ENCODE measurements at regions not wholly inside any gene's neighbourhood (a gene's known extent, or its start where the extent isn't known, plus 50 kb on each side); places are given as distances from the start of the nearest gene placed in this dataset.

DNA sequence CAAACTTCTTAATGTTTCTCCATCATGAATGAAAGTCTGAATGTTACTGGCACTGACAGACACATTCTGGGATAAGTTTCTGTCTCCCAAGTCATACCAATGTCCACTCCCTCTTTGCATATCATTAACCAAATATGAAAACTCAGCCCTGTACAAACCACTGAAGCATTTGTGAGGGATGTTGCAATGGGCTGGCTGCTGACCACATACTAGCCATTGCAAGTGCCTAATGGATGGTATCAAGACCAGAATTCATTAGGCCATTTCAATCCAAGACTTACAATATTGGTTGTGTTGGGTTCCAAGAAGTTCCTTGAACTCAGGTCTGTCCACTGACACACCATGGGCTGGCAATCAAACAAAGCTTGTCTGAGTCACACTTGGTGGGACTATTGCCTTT lies 73.8 kb downstream of the CBLN2 start:
- DNase-seq = no peak

DNA sequence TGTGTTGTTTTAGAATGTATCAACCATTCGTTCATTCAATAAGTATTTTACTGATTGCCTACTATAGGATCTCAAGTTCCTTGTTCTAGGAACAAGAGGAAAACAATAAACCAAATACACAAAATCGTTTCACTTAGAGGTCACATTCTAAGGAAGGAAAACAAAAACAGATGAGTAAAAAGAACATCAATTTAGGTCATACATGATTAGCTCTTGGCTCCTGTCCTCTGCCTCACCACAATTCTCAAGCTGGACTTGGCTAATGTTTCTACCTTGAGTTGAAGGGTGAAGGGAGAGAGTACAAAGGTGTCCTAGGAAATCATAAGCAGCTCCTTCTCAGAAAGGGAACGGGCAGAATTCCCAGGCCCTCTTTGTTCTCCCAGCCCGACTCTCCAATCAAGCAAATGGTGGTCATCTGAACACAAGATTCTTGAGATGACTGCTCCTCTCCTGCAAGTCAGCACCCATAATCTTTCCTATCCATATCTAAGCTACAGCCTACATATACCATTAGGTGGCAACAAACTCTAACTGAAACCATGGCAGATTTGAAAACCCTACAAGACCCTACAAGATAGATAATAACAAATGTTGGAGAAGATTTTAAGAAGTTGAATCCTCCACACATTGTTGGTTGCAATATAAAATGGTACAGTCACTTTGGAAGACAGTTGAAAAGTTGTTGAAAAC lies 76.0 kb downstream of the CBLN2 start:
- no peak for DNase-seq

DNA sequence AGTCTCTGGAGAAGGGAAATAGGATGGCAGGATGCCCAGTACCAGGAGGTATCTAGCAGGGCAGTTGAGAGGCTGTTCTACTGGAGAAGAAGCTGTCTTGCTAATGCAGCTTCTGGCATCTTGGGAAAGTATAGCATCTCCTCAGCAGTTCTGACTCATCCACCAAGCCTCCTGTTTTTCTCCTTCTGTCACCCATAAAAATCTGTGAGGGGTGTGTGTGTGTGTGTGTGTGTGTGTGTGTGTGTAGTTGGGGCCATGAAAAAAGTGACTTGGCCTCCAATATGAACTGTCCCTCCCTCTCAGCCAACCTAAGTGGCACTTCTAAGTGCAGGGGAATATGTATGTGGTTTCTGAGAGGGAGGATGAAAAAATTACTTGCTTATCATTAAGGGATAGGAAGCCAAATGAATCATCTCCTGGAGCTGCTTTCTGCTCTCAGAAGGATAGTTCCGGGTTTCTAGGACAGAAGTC lies 83.9 kb downstream of the CBLN2 start:
- DNase-seq = no peak

DNA sequence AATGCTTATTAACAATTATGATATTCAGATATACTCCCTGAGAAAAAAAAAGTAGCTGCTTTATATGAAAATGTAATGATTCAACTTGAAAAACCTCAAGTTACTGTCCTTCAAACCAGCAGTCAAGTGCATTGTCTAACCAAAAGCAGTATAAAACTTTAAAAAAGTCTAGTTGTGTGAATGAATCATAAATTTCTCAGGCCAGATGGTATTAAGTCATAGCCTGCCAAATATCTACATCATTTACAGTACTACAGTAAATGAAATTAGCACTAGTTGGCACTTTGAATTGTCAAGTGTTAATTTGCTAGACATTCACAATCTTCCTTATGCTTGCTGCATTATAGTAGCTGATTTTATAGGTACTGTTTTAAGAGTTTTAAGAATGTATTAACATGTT lies 85.9 kb downstream of the CBLN2 start:
- no peak for DNase-seq

DNA sequence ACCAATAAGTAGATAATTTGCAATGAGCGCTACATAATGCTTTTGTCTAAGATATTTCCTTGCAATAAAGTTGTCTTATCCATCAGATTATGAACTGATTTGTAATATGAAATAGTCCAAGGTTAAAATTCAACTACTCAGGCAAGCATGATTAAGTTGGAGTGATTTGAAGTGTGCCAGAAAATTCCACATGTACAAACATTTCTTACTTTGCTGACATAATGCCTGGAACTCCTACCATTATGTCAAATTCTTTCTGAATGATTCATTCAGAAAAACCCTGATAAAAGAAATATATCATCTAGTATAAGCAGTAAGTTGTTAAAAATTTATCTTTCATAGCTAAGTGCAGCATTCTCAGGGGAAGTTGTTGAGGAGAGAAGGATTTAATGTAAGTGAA lies 87.3 kb downstream of the CBLN2 start:
- no peak for DNase-seq

DNA sequence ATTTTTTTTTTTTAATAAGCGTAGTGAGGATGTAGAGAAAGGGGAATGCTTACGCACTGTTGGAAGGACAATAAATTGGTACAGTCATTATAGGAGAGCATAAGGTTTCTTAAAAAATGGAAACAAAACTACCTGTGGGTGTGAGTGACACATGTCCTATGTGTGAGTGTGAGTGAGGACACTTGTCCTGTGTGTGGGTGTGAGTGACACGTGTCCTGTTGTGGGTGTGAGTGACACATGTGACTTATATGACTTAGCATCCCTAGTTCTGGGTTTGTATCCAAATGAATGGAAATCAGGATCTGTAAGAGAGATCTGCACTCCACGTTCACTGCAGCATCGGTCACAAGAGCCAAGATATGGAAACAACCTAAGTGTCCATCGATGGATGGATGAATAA lies 91.8 kb downstream of the CBLN2 start:
- no peak for DNase-seq

DNA sequence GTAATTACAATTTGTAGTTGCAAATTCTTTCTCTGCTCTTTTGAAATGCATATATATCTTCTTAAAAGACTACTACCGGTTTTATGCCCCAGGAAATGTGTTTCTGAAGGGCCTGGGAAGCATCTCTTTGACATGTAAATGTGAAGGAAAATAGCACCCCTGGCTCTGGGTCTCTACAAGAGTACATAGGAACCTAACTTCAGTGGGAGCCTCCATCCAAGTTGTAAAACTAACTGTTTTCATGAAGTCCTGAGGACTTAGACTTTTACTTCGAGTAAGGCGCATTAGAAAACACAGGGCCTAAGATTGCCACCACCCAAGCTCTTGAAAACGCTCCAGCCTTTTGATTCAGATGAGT lies 99.4 kb downstream of the CBLN2 start:
- no peak for DNase-seq

DNA sequence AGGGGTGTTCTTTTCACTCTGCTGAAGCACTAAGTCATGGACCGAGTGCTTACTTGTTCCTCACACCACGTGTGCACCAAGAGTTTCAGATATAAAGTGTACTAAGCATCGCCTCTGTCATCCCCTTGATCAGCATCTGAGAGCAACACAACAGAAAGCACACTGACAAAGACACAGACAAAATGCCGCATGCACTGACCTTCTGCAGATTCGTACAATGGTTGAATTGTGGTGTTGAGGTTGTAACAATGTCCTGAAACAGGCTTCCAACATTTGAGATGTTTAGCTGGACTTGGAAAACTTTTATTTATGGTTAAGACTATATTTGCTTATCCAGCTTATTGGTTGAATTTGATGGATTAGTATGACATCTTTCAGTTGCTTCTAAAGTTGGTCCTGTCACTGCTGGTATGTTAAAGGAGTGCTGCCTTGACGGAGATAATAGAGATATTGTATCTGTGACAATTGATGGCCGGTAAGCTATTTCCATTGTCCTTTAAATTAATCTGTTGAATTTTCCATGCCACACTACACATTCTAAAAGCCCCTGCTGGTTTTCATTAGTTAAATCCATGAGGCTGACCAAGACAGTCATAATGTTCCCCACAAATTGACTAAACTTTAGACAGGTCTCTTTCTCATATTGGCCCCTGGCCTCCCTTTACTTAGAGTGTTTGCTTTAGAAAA lies 99.9 kb downstream of the CBLN2 start:
- no peak for DNase-seq

DNA sequence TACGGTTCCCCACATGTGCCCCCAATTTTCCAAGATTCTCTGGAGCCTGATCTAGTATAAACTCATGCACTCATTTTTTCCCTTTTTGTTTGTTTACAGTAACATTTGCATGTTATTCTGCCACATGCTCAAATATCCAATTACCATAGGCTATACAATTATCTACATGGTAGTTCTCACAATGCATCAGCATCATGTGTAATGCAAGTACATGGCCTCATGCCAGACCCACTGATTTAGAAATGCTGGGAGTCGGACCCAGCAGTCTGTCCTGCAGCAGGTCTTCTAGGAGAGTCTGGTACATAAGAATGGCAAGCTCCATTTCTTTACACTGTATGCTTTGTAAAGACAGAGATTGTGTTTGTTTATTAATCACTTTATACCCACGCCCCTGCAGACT lies 107.7 kb downstream of the CBLN2 start:
- no peak for DNase-seq

DNA sequence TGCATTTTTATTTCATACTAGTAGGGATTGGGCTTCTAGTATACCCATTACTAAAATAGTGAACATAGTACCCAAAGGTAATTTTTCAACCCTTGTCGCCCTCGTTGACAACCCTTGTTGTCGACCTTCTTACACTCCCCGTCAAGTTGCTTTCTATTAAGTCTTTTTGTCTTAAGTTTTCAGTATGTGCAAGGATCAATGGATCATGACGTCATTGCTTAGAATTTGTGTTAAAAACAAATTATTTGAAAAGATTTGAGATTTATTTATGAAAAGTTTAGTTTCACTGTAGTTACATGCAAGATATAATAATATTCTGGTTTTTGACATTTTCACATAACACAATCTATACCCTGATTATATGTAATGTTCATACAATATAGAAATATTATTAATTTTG lies 110.4 kb downstream of the CBLN2 start:
- DNase-seq = no peak

DNA sequence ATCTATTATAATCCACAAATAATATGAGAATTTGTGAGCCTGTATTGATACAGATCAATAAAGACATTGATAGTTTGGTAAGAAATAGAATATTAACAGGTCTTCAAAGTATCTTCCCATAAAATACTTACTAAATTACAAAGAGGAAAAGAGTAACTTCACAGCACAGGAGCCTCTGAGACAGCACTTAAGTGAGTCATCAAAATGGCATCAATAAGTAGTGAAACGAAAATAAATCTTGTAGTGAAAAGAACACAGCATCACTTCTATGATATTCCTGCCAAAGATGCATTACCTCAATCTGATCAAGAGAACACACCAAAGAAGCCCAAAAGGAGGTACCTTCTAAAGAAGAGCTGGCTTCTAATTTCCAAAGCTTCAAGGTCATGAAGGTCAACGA lies 116.4 kb downstream of the CBLN2 start:
- no peak for DNase-seq

DNA sequence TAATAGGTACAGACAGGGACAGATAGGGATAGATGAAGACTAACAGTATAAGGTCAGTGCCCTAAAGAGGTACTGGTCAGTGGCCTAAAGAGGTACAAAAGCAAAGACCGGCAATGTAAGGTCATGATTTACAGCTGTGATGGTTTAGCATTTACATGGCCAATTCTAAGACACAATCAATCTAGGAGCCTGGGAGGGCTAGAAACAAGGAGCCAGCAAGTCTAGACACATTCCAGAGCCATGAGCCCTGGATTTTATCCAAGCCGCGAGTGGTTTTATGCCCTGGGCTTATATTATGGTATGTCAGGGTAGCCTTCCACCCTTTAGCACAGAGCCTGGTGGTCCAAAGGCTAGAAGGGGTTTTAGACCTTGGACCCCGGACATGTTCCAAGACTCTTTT lies 124.2 kb downstream of the CBLN2 start:
- no peak for DNase-seq

DNA sequence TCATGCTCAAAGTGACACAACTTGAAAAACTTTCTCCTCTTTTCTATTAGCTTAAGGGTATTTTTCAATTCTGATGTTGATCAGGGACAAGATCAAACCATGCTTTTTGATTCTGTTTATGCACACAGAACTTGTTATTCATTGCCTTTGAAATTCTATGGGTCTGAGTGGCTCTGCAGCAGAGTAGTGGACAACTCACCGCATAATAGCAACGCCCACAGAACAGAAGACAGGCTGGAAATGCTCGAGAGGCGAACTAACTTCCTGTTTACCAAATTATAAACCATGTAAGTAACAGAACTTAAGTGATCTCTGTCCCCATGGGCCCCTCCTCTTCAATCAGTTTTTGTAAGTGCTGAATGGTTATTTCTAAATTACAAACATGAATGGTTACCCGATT lies 131.2 kb downstream of the CBLN2 start:
- DNase-seq = no peak

DNA sequence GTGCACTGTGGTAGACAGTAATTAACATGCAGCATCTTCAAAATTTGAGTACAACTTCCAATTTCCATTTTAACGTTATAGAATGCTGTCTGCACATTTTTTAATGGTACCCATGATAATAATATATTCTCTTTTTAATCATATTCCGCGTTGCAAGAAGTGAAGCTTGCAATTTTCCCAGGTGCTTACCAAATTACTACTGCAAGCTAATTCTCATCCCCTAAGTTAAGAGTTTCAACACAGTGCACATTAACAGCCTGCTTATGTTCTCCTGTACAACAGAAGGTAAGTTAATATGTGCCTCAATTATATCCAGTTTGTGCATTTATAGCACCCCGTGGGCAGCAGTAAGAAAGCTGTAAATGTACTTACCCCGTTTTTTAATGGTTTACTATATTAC lies 132.9 kb downstream of the CBLN2 start:
- no peak for DNase-seq

DNA sequence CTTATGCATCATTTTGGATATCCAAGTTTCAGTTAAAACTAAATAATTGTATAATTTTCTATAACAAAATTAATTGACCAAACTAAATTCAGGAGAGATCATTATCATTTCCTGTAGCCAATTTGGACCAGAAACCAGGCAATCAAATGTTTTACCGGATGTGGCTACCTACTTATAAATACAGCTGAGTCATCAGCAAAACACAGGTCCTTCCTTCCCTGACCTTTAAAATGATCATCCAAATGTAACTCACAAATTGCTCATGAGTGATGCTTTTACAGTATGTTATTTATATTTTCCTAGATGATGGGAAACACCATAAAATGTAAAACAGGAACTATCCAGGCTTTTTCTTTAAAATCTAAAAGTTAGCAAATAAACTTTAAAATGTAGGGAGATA lies 133.7 kb downstream of the CBLN2 start:
- no peak for DNase-seq

DNA sequence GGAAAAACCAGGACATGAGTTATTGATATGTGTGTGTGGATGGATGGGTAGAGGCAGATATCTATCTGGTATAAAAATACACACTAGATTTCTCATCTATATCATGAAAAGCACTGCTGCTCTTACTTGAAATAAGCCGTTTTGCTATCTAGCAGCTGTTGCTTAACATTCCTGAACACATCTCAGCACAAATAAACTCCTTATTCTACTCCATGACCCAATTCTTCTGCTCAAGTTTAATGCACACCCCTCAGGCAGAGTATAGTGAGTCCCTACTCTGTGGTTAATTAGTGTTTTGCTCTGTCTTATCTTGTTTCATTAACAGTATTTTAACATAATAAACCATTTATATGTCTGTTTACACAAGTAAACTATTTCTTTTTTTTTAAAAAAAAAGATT lies 134.2 kb downstream of the CBLN2 start:
- DNase-seq = no peak

DNA sequence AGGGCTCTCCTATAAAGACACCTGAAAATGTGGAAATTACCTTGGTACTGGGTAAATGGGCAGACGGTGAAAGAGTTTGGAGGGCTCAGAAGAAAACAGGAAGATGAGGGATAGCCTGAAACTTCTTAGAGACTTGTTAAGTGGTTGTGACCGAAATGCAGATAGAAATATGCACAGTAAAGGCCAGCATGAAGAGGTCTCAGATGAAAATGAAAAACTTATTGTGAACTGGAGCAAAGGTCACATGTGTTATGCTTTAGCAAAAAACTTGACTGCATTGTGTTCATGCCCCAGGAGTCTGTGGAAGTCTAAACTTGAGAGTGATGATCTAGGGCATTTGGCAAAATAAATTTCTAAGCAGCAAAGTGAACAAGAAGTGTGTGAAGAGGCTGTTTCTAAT lies 137.1 kb downstream of the CBLN2 start:
- DNase-seq = no peak

DNA sequence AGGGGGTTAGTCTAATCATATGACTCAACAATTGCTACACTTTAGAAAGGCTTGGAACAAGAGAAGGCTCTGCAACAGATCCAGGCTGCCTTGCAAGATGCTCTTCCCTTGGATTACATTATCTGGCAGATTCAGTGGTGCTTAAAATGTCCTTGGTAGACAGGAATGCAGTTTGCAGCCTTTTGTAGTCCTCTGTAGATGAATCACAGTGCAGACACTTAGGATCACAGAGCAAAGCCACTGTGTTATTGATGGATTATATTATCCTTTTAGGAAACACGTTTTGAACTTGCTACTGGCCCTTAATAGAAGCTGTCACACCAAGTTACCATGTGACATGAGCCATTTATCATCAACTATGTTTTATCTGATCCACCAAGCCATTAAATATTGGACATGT lies 152.2 kb downstream of the CBLN2 start:
- DNase-seq = no peak

DNA sequence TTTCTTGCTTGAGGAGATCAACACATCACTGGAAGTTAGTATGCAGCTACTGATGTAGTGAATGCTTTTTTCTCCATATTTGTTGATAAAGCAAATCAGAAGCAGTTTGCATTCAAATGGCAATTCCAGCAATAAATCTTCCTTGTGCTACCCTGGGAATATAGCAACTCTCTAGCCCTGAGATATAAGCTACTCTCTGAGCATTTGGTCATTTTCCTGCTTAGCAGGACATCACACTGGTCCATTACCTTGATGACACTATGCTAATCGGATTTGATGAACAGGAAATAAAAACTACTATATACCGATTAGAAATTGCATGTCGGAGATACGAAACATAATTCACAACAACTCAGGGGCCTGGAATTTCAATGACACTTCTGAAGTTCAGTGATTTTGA lies 152.7 kb downstream of the CBLN2 start:
- no peak for DNase-seq

DNA sequence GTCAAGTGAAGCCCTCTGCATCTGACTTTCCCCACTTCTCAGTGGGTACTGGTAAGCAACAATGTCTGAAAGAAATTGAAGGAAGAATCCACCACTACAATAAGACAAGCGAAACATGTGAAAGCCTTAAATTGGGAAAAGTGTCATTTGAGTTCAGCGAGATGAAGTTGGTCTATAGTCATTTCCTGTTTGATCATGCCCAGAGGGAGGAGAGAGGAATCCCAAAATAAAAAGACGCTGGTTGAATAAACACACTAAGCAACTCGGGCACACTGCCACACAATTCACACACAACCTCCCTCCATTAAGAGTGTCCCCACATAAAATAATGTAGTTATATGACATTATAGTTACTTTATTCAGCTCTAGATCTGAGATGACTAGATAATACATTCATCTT lies 166.1 kb downstream of the CBLN2 start:
- DNase-seq = no peak

DNA sequence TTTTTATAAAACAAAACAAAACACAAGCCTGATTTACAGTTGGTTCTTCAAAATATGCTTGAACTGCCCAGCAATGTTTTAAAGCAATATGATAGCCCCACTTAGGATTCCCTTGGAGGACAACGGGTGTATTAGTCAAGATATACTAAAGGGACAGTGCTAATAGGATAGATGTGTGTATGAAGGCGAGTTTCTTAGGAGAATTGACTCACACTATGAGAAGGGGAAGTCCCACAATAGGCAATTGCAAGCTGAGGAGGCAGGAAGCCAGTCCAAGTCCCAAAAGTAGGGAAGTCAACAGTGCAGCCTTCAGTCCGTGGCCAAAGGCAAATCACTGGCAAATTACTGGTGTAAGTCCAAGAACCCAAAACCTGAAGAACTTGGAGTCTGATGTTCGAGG lies 167.9 kb downstream of the CBLN2 start:
- no peak for DNase-seq

DNA sequence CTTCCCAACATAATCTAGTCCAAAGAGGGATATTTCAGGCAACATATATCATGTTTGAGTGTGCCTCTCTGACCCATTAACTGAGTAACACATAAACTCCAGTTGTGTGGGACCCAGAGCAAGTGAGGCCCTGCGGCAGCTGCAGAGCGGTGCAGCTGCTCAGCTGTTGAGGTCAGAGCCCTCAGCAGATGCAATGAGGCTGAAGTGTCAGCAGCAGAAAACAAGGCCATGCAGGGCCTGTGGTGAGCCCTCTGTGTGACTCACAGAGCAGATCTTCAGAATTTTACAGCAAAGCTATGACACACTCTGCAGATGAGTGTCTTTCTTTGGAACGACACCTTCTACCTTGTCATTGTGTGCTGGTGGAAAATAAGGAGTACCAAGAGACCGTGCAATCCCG lies 168.5 kb downstream of the CBLN2 start:
- DNase-seq = no peak

DNA sequence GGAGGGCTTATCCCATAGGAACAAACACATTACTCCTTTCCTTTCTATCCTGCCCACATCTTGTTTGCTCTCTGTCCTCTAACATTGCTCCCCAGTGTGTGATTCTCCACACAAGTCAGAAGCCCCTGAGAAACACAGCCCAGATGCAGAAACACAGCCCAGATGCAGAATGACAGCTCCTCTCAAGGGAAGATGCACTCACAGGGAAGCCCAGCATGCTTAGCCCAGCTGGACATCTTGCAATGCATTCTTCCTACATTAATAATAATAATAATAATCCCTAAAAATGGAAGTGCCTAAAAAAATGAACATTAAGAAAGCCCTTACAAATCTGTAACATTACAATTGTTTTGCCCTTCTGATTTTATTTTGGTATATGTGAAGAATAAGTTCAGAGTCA lies 172.1 kb downstream of the CBLN2 start:
- no peak for DNase-seq

DNA sequence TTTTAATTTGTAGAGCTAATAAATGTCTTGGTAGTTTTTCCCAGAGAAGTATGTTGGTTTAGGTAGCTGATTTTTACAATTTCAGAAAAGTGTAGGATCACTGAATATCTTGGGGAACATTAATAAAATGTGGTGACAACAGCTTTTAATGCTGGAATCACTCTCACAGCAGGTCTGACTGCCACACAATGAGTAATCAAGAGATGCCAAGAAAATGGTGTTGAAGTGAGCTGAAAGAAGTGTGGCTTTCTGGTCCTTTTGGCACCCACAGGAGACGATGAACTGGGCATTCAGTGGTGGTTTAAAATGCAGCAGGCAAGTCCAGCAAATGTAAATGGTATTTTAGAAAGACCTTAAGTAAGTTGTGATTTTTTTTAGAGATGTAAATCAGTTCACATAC lies 175.8 kb downstream of the CBLN2 start:
- DNase-seq = no peak

DNA sequence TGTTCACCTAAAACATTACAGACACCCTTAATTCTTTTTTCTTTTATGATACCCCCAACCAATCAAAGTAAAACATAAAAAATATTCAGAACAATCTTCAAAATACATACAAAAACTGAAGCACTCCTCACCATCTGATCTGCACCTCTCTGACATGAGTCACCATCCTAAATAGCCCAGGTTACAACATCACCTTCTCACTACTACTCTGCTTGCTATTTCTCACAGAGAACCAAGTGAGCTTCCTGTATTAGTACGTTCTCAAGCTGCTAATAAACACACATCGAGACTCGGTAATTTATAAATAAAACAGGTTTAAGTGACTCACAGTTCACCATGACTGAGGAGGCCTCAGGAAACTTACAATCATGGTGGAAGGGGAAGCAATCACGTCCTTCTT lies 183.5 kb downstream of the CBLN2 start:
- no peak for DNase-seq

Measured in NCI-H446 (cell line).